NCI-H1694 treated with DMSO at 0.1 percent for 48 hours (cell line): ENCODE measurements at regions not wholly inside any gene's neighbourhood (a gene's known extent, or its start where the extent isn't known, plus 50 kb on each side); places are given as distances from the start of the nearest gene placed in this dataset.
A peak's percentile ranks its signal among the peaks of the same experiment; 100 is the strongest.
"Not testable (repeated sequence)": the region's sequence is repeated elsewhere in the genome, so short reads cannot be mapped to it uniquely, and the experiment has no call there.

Source experiments
- DNase-seq: peaks from one replicate; lab custom pipeline; 2025; lab: John Stamatoyannopoulos, UW

- no peak for DNase-seq
Measured at GRCh38 chr9:78383130-78383529, 86.2 kb downstream of the PSAT1 start.

- DNase-seq: no peak
Measured at GRCh38 chr9:78386348-78386747, 89.4 kb downstream of the PSAT1 start.

- DNase-seq: no peak
Measured at GRCh38 chr9:78386773-78387172, 89.8 kb downstream of the PSAT1 start.

- no peak for DNase-seq
Measured at GRCh38 chr9:78393340-78393739, 96.4 kb downstream of the PSAT1 start.

- DNase-seq: no peak
Measured at GRCh38 chr9:78393932-78394331, 97.0 kb downstream of the PSAT1 start.

GRCh38 chr9:78396087-78396486, 99.2 kb downstream of the PSAT1 start:
- DNase-seq: no peak

- DNase-seq: no peak
Measured at GRCh38 chr9:78397045-78397444, 100.1 kb downstream of the PSAT1 start.

- DNase-seq: peak; percentile 91
Measured at GRCh38 chr9:78397454-78397853, 100.5 kb downstream of the PSAT1 start.

- no peak for DNase-seq
Measured at GRCh38 chr9:78399153-78399552, 102.2 kb downstream of the PSAT1 start.

- no peak for DNase-seq
Measured at GRCh38 chr9:78400496-78400895, 103.6 kb downstream of the PSAT1 start.

- DNase-seq: no peak
Measured at GRCh38 chr9:78405461-78405860, 108.5 kb downstream of the PSAT1 start.

- no peak for DNase-seq
Measured at GRCh38 chr9:78406146-78406545, 109.2 kb downstream of the PSAT1 start.

GRCh38 chr9:78406933-78407332, 110.0 kb downstream of the PSAT1 start:
- no peak for DNase-seq

- DNase-seq: peak; percentile 21
Measured at GRCh38 chr9:78407636-78408312, 110.8 kb downstream of the PSAT1 start.

- DNase-seq: no peak
Measured at GRCh38 chr9:78408388-78408787, 111.5 kb downstream of the PSAT1 start.

GRCh38 chr9:78409928-78410510, 113.1 kb downstream of the PSAT1 start:
- DNase-seq: not testable (repeated sequence)

- no peak for DNase-seq
Measured at GRCh38 chr9:78422309-78422708, 125.4 kb downstream of the PSAT1 start.

GRCh38 chr9:78424299-78424698, 127.4 kb downstream of the PSAT1 start:
- DNase-seq: no peak

- no peak for DNase-seq
Measured at GRCh38 chr9:78428640-78429039, 131.7 kb downstream of the PSAT1 start.

GRCh38 chr9:78430387-78430786, 133.5 kb downstream of the PSAT1 start:
- no peak for DNase-seq

- not testable (repeated sequence) for DNase-seq
Measured at GRCh38 chr9:78431039-78431438, 134.1 kb downstream of the PSAT1 start.

- DNase-seq: no peak
Measured at GRCh38 chr9:78436873-78437272, 139.9 kb downstream of the PSAT1 start.

GRCh38 chr9:78437296-78437695, 140.4 kb downstream of the PSAT1 start:
- no peak for DNase-seq

GRCh38 chr9:78437806-78438205, 140.9 kb downstream of the PSAT1 start:
- DNase-seq: no peak
